ENCODE measurements at regions not wholly inside any gene's neighbourhood (a gene's known extent, or its start where the extent isn't known, plus 50 kb on each side); places are given as distances from the start of the nearest gene placed in this dataset.
"Not testable (repeated sequence)": the region's sequence is repeated elsewhere in the genome, so short reads cannot be mapped to it uniquely, and the experiment has no call there.

GRCh38 chr17:34030601-34031000 lies 224.5 kb upstream of the CCL2 start:
- not testable (repeated sequence) for TF ChIP-seq YY1 (IDR thresholded peaks at IDR 0.05; ENCODE audit: insufficient read depth, insufficient read length); ZNF274 (IDR thresholded peaks at IDR 0.05; ENCODE audit: low read depth, low read length)
